VCaP (cell line): ENCODE measurements at regions not wholly inside any gene's neighbourhood (a gene's known extent, or its start where the extent isn't known, plus 50 kb on each side); places are given as distances from the start of the nearest gene placed in this dataset.

Experiments used
- H3K27ac ChIP-seq: fragments of 450-650 bp; 2 replicates; pipeline ENCODE4 v1.5.1; 2017
- CTCF ChIP-seq: fragments of 450-650 bp; conservative IDR thresholded peaks from 2 replicates; pipeline ENCODE4 v1.5.1; 2017; ENCODE audit warnings: mild to moderate bottlenecking, moderate library complexity

- TF ChIP-seq CTCF: no peak
- H3K27ac ChIP-seq: no peak overlapping the region
Measured at GRCh38 chr7:47724335-47724982, 142.5 kb upstream of the TNS3 start.

- no peak for TF ChIP-seq CTCF
- H3K27ac ChIP-seq: no peak overlapping the region
Measured at GRCh38 chr7:47722126-47722525, 140.2 kb upstream of the TNS3 start.

- TF ChIP-seq CTCF: no peak
- no peak overlapping the region for H3K27ac ChIP-seq
Measured at GRCh38 chr7:47721670-47722069, 139.8 kb upstream of the TNS3 start.

- no peak for TF ChIP-seq CTCF
- H3K27ac ChIP-seq: no peak overlapping the region
Measured at GRCh38 chr7:47720907-47721244, 139.0 kb upstream of the TNS3 start.

GRCh38 chr7:47720141-47720906, 138.4 kb upstream of the TNS3 start:
- no peak overlapping the region for H3K27ac ChIP-seq
- TF ChIP-seq CTCF: no peak

- no peak for TF ChIP-seq CTCF
- H3K27ac ChIP-seq: no peak overlapping the region
Measured at GRCh38 chr7:47719675-47720074, 137.8 kb upstream of the TNS3 start.

GRCh38 chr7:47715631-47716068, 133.7 kb upstream of the TNS3 start:
- TF ChIP-seq CTCF: no peak
- no peak overlapping the region for H3K27ac ChIP-seq
